H54 (cell line): ENCODE measurements at regions not wholly inside any gene's neighbourhood (a gene's known extent, or its start where the extent isn't known, plus 50 kb on each side); places are given as distances from the start of the nearest gene placed in this dataset.
A peak's percentile ranks its signal among the peaks of the same experiment; 100 is the strongest.

Experiments
- DNase-seq: peaks from one replicate; pipeline ENCODE4 v3.0.0; 2011; ENCODE audit warnings: low spot score, mixed read lengths; ENCODE audit not compliant: insufficient read length
- FAIRE-seq: peaks from 3 replicates; lab custom pipeline; 2011; peaks lifted over from hg19 to GRCh38; lab: Jason Lieb, UNC
- POLR2A ChIP-seq: IDR thresholded peaks from 2 replicates; pipeline ENCODE4 v1.6.1; 2011; ENCODE audit warnings: low read depth, mild to moderate bottlenecking, low read length

GRCh38 chr14:65219353-65219752 lies 117.0 kb upstream of the MAX start:
- no peak for FAIRE-seq
- no peak for DNase-seq
- TF ChIP-seq POLR2A = no peak

DNA sequence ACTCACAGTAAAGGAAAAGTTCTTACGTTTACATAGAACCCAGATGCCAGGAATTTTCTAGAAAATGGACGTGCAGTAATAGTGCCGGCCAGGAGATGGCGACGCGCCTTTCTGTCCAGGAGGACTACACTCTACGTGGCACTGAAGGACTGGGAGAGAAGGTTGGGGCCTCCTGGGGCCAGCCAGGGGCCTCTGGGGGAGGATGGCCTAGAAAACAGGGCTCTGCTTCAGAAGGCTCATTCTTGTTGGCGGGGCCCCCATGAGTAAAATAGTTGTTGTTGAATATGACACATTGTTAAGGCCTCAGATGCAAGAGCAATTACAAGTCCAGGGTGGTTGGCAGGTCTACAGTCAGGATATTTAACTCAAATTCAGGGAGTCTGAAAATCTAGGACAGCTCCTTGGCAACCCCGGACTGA lies 120.1 kb upstream of the MAX start:
- DNase-seq = no peak
- FAIRE-seq = peak; percentile 89

DNA sequence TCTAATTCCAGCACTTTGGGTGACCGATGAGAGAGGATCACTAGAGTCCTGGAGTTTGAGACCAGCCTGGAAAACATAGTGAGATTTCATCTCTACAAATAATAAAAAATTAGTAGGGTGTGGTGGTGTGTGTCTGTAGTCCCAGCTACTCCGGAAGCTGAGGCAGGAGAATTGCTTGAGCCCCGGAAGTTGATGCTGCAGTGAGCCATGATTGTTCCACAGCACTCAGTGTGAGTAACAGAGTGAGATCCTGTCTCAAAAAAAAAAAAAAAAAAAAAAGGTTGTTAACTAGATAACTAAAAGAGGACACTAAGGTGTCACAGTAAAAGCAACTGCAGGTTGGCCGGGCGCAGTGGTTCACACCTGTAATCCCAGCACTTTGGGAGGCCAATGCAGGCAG lies 121.3 kb upstream of the MAX start:
- DNase-seq (no peak), FAIRE-seq (no peak)
- TF ChIP-seq POLR2A = no peak

More for the DNA sequence above, 120.1 kb upstream of the MAX start:
- TF ChIP-seq POLR2A = no peak

DNA sequence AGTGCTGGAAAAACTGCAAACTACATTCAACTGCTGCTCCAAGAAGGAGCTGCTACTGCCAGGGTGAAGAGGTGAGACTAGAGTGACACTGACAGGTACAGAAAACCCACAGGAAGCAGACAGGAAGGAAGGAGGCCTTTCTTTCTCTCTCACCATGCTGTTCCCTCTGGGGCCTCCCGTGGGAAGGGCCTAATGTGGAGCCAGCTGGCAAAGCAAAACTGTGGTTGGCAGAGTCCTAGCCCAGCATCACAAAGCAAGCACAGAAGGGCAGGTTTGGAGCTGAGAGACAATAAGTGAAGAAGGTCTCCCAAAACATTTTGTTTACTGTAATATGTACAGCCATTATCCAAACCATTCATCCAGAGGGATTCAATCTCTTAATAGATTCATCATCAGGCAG lies 122.5 kb upstream of the MAX start:
- DNase-seq (no peak), FAIRE-seq (no peak)
- no peak for TF ChIP-seq POLR2A

DNA sequence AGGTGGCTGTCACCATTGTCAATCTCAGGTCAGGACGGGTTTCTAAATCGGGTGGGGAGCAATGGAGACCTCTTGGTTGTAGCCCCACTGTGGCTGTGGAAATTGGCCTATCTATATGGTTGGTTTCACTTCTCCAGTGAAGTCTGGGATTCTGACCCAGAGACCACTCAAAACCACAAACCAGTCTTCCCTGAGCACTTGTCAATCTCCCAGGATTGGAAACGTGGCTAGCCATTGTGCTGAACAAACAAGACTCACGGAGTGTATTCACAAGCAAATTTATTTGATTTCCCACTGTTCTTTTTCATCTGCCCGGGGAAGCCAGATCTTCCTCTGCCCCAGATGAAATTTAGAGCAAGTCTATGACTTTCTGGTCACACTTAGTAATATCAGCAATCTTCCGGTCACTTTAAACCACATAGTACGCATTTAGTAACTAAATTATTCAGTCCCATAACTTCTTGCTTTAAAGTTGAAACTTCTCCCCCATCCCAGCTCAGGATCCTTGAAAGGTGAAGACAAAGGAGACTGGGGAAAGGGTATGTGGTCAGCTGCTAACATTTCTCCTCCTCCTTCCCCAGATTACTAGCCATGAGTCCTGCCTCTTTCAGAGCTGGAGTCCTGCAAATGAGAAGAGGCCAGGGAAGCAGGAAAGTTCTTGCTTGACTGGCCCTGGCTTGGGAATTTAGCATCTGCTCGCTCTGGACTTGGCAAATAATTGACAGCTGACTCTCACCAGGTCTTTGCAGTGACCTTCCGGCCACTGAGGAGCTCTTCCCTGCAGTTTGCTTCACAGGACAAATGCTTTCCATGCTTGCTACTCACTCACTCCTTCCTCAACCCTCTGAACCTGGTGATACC lies 123.2 kb upstream of the MAX start:
- DNase-seq = no peak
- no peak for FAIRE-seq
- TF ChIP-seq POLR2A = no peak

- FAIRE-seq (no peak), DNase-seq (no peak)
- TF ChIP-seq POLR2A = no peak
Observed at GRCh38 chr14:65226824-65227604, 124.7 kb upstream of the MAX start.

GRCh38 chr14:65228436-65228835 lies 126.1 kb upstream of the MAX start:
- FAIRE-seq = no peak

GRCh38 chr14:65228956-65229747 lies 126.8 kb upstream of the MAX start:
- DNase-seq (no peak), FAIRE-seq (peak; percentile 52)
- no peak for TF ChIP-seq POLR2A

More at GRCh38 chr14:65228436-65228835, 126.1 kb upstream of the MAX start:
- no peak for DNase-seq
- no peak for TF ChIP-seq POLR2A

- no peak for TF ChIP-seq POLR2A
- DNase-seq (no peak), FAIRE-seq (peak; percentile 90)
Observed at GRCh38 chr14:65229748-65230728, 127.7 kb upstream of the MAX start.

GRCh38 chr14:65231286-65231980 lies 129.1 kb upstream of the MAX start:
- DNase-seq (no peak), FAIRE-seq (no peak)
- no peak for TF ChIP-seq POLR2A

DNA sequence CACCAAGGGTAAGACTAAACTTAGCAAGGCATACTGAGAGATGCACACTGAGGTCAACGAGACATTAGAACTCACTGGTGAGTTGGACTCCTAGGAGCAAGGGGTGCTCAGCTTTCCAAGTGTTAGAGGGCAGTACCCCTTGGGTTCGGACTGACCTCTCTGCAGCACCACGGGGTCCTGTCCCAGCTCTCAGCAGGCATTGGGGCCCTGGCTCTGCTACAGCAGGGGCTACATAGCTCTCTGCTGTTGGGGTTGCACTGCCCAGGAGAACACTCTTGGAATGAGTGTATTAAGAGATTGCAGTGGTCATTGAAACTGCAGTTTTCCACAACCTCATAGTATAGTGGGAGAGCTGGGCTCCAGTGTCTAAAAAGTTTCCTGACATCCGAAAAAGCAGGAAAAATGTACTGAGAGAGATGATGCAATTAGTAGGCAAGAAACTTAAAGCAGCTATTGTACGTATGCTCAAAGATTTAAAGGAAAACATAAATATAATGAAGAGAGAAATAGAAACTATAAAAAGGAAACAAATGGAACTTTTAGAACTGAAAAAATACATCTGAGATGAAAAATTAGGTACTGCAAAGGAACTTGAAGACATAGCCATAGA lies 132.5 kb upstream of the MAX start:
- FAIRE-seq = no peak
- no peak for DNase-seq
- no peak for TF ChIP-seq POLR2A
